HepG2 (cell line): ENCODE measurements at regions not wholly inside any gene's neighbourhood (a gene's known extent, or its start where the extent isn't known, plus 50 kb on each side); places are given as distances from the start of the nearest gene placed in this dataset.

Source experiments
- ATAC-seq: fragments of 200-7000 bp; cut with Tn5 transposase; 3 replicates; pipeline ENCODE4 v1.9.1; 2020; ENCODE audit warnings: mild to moderate bottlenecking, moderate library complexity
- BruUV-seq: library from RNA; stranded (reverse); fragments of 400-500 nt; replicated peaks from 2 replicates; lab custom pipeline; 2021; lab: Mats Ljungman, UMichigan
- CTCF ChIA-PET: fragments of 300-600 bp; formaldehyde crosslinking; extraction: SDS; loops from one replicate; lab custom pipeline; 2021; ENCODE audit warnings: low total read pairs, inconsistent platforms, low intra/inter-chr PET ratio; lab: Yijun Ruan, JAX
- POLR2A ChIA-PET: fragments of 350-600 bp; sonication (Branson Sonifier 250); formaldehyde crosslinking; loops from one replicate; lab custom pipeline; 2020; ENCODE audit warnings: antibody characterized with exemption, inconsistent platforms; lab: Yijun Ruan, JAX
- DNase-seq: peaks from one replicate; pipeline ENCODE4 v3.0.0-alpha.2; 2015; ENCODE audit warnings: low spot score
- FAIRE-seq: peaks from 3 replicates; lab custom pipeline; 2011; peaks lifted over from hg19 to GRCh38; lab: Jason Lieb, UNC
- H2AFZ ChIP-seq: one replicate; pipeline ENCODE4 v1.6.1; 2011; ENCODE audit warnings: low read length, inconsistent platforms
- H3K27ac ChIP-seq: fragments of 300-600 bp; 3 replicates; pipeline ENCODE4 v1.8.0; 2011; ENCODE audit warnings: mixed run types, mild to moderate bottlenecking, mixed read lengths, low read length, inconsistent platforms; ENCODE audit not compliant: insufficient read depth; ENCODE audit errors: extremely low read length
- H3K27me3 ChIP-seq, 2 experiments: fragments of 200-600 bp in 1 of 2; 2 replicates in 1 of 2; 3 replicates in 1 of 2; pipeline versions ENCODE4 v1.6.0 to v1.8.0; 2011; ENCODE audit warnings: low read length in 2 of 2, mild to moderate bottlenecking in 2 of 2, moderate library complexity in 2 of 2, inconsistent platforms in 1 of 2; ENCODE audit not compliant: insufficient read depth in 2 of 2, control insufficient read depth in 1 of 2
- H3K36me3 ChIP-seq, 2 experiments: fragments of 200-600 bp in 1 of 2; replicated peaks in 1 of 2; 2 replicates in 1 of 2; 3 replicates in 1 of 2; pipeline versions ENCODE4 v1.5.1 to v1.8.0; 2011; ENCODE audit warnings: low read length in 2 of 2, inconsistent platforms in 1 of 2; ENCODE audit not compliant: insufficient read depth in 2 of 2, control insufficient read depth in 1 of 2
- H3K4me1 ChIP-seq: 2 replicates; pipeline ENCODE4 v1.5.1; 2012; ENCODE audit warnings: low read length, inconsistent platforms; ENCODE audit not compliant: insufficient read depth
- H3K4me2 ChIP-seq: 2 replicates; pipeline ENCODE4 v1.6.0; 2011; ENCODE audit warnings: low read depth, low read length, inconsistent platforms
- H3K4me3 ChIP-seq, 3 experiments: fragments of 200-600 bp in 1 of 3; sonication (generic), shearing (Covaris generic) in 1 of 3; replicated peaks in 1 of 3; 2 replicates each; pipeline ENCODE4 v1.5.1; 2011 to 2016; ENCODE audit warnings: low read length in 3 of 3, inconsistent platforms in 2 of 3, low read depth in 2 of 3, mild to moderate bottlenecking in 2 of 3, control low read depth in 1 of 3, mixed read lengths in 1 of 3; ENCODE audit not compliant: insufficient read depth in 1 of 3
- H3K79me2 ChIP-seq: one replicate; pipeline ENCODE4 v1.6.1; 2011; ENCODE audit warnings: low read length, inconsistent platforms; ENCODE audit not compliant: insufficient read depth
- H3K9ac ChIP-seq: 2 replicates; pipeline ENCODE4 v1.6.0; 2011; ENCODE audit warnings: mild to moderate bottlenecking, low read depth, low read length, inconsistent platforms; ENCODE audit not compliant: insufficient read depth
- H3K9me3 ChIP-seq: 2 replicates; pipeline ENCODE4 v1.5.1; 2012; ENCODE audit warnings: mild to moderate bottlenecking, low read length
- H4K20me1 ChIP-seq: 2 replicates; pipeline ENCODE4 v1.6.0; 2011; ENCODE audit warnings: inconsistent platforms, mild to moderate bottlenecking, low read length, moderate library complexity; ENCODE audit not compliant: insufficient read depth
- AGO1 ChIP-seq: fragments of 200-400 bp; formaldehyde crosslinking; IDR thresholded peaks from 2 replicates; pipeline ENCODE4 v1.6.1; 2017; ENCODE audit warnings: mild to moderate bottlenecking, low read depth, low read length, moderate library complexity; ENCODE audit not compliant: poor library complexity, severe bottlenecking
- MAFF ChIP-seq: IDR thresholded peaks from 2 replicates; pipeline ENCODE4 v1.6.1; 2011; ENCODE audit warnings: low read depth, low read length, improper control_type of control experiment
- MAFK ChIP-seq, 2 experiments: IDR thresholded peaks in 1 of 2; conservative IDR thresholded peaks in 1 of 2; 2 replicates each; pipeline ENCODE4 v1.6.1; 2011; ENCODE audit warnings: improper control_type of control experiment in 2 of 2, low read length in 2 of 2
- MNT ChIP-seq: fragments of 450-650 bp; IDR thresholded peaks from 2 replicates; pipeline ENCODE4 v1.6.1; 2016
- RNF219 ChIP-seq: sonication (generic); formaldehyde crosslinking; IDR thresholded peaks from 2 replicates; pipeline ENCODE4 v1.5.0; 2020; ENCODE audit warnings: mild to moderate bottlenecking, missing genetic modification reagents
- TFAP4 ChIP-seq: sonication (generic); IDR thresholded peaks from 2 replicates; pipeline ENCODE4 v1.6.1; 2016; ENCODE audit warnings: low read depth, borderline replicate concordance
- ZNF318 ChIP-seq: sonication (generic); formaldehyde crosslinking; IDR thresholded peaks from 2 replicates; pipeline ENCODE4 v1.4.0; 2020; ENCODE audit warnings: mild to moderate bottlenecking, missing genetic modification reagents
- ZNF780A ChIP-seq: sonication (generic); formaldehyde crosslinking; IDR thresholded peaks from 2 replicates; pipeline ENCODE4 v1.8.0; 2022; ENCODE audit warnings: mild to moderate bottlenecking, missing genetic modification reagents, moderate library complexity
- WGBS: methylation state at CpG from one replicate; pipeline ENCODE4 v1.1.6; 2017; ENCODE audit warnings: low lambda C conversion rate; 5-methylcytosine and 5-hydroxymethylcytosine counted together
- in situ Hi-C: cut with HindIII; loops from 2 replicates; pipeline ENCODE4 v1.10.0; 2017; ENCODE audit warnings: low pct_unique_long_range_greater_than_20kb; ENCODE audit not compliant: extremely low pct_ligation_motif_present
- intact Hi-C: fragments of 100-400 bp; cut with micrococcal nuclease; formaldehyde crosslinking; loops from one replicate; pipeline ENCODE4 v1.10.0; 2022; ENCODE audit not compliant: unreplicated experiment

- H3K4me3 ChIP-seq = no peak overlapping the region
- BruUV-seq = no TSS peak
- CTCF ChIA-PET = no interaction called here
- no peak overlapping the region for H3K27ac ChIP-seq
- H3K79me2 ChIP-seq = no peaks in the 10 kb centered on the region
- TF ChIP-seq AGO1 = no peak
- TF ChIP-seq MAFF = peak; percentile 63; the same call in 1 of the 2 replicates
- TF ChIP-seq ZNF318 (CRISPR knock-in tag) = no peak
- no peak for TF ChIP-seq TFAP4
- TF ChIP-seq RNF219 (CRISPR knock-in tag) = no peak
- no peak for TF ChIP-seq ZNF780A (CRISPR knock-in tag)
- peak; percentile 72 to 89 for TF ChIP-seq MAFK (conservative IDR thresholded peaks at IDR 0.05 in 1 of 2, IDR thresholded peaks at IDR 0.05 in 1 of 2; ENCODE audit: low read length in 2 of 2)
- peak; percentile 37; the same call in 1 of the 2 replicates for TF ChIP-seq MNT
- H3K4me1 ChIP-seq = no peaks in the 10 kb centered on the region
- in situ Hi-C loops (no loop called here), intact Hi-C loops (no loop called here)
- no peaks in the 10 kb centered on the region for H3K36me3 ChIP-seq
- FAIRE-seq = no peak
- H3K4me2 ChIP-seq = no peak overlapping the region
- no peak overlapping the region for H2AFZ ChIP-seq
- DNase-seq = no peak
- no peaks in the 10 kb centered on the region for H3K9me3 ChIP-seq
- H4K20me1 ChIP-seq = no peaks in the 10 kb centered on the region
- H3K9ac ChIP-seq = no peak overlapping the region
- 6% methylated on average over 5 of the region's 5 CpGs for WGBS
- ATAC-seq = no peak
- POLR2A ChIA-PET = no interaction called here
- H3K27me3 ChIP-seq = no peaks in the 10 kb centered on the region
These were observed 226.0 kb upstream of the THSD7B start for GRCh38 chr2:136539355-136539754.
